AG10803 (cell line): ENCODE measurements at regions not wholly inside any gene's neighbourhood (a gene's known extent, or its start where the extent isn't known, plus 50 kb on each side); places are given as distances from the start of the nearest gene placed in this dataset.

Experiments
- DNase-seq: peaks from one replicate; pipeline ENCODE4 v3.0.0; 2010; ENCODE audit warnings: low read depth
- H3K4me3 ChIP-seq: 2 replicates; pipeline ENCODE4 v1.5.1; 2011; ENCODE audit warnings: mild to moderate bottlenecking, low read length, control low read depth
- CTCF ChIP-seq: conservative IDR thresholded peaks from 2 replicates; pipeline ENCODE4 v1.5.1; 2011; ENCODE audit warnings: mild to moderate bottlenecking, low read length, control low read depth, inconsistent platforms

DNA sequence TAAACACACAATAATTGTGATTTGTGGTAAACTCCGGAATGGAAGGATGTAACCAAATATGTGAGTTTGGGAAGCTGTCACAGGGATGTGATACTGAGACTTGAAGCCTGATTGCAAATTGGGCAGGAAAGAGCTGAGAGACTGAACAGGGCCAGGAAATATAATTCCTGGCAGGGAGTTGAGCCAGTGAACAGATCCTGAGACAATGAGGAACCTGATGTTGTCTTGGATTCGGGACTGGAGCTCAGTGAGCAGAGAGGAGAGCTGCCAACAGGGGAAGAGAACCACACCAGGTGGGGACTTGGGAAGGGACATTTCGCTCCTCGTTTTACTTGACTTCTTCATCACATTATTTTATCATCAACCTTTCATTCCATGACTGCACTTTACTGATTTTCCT is 386.0 kb downstream of the TLL1 start:
- no peak for TF ChIP-seq CTCF
- DNase-seq: no peak
- H3K4me3 ChIP-seq: no peak overlapping the region

- DNase-seq: no peak
- no peak overlapping the region for H3K4me3 ChIP-seq
- no peak for TF ChIP-seq CTCF
These were observed 401.2 kb downstream of the TLL1 start for GRCh38 chr4:166274136-166274761.

DNA sequence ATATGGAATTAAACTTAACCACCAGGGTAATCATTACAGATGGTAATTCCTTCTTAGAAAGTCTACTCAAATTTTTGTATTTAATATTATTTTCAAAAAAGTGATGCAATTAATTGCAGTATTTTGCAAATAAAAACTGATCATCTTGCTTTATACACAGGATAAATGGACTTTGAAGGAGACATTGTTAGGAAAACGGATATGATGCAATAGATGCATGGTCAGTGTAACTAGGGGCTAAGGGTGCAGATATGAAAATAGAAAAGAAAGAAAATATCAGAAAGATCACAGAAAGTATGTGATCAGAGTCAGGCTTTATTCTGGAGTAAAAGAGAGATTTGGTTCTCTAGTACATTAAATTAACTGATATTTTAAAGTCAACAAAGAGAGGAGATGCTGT is 401.7 kb downstream of the TLL1 start:
- TF ChIP-seq CTCF: no peak
- no peak overlapping the region for H3K4me3 ChIP-seq
- DNase-seq: no peak

- no peak overlapping the region for H3K4me3 ChIP-seq
- TF ChIP-seq CTCF: no peak
- DNase-seq: no peak
These were observed 404.4 kb downstream of the TLL1 start for GRCh38 chr4:166277401-166277800.

- DNase-seq: no peak
- no peak overlapping the region for H3K4me3 ChIP-seq
- no peak for TF ChIP-seq CTCF
These were observed 404.8 kb downstream of the TLL1 start for GRCh38 chr4:166277853-166278252.

DNA sequence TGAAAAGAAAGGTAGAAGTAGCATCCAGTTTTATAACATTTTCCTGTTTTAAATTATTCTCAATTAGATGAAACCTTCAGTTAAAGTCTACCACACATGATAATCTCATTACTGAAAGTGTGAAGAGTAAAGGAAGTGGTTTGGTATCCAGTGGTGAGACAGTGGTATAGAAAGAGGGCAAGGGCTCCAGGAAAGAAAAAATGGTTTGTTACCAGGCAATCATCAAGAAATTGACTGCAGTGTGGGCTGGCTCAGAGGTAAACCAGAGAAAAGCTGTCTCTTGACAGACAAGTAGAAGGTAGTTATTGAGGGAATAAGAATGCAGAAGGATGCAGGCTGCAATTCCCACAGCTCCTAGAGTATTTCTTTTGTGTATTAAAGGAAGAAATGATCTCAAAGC is 406.2 kb downstream of the TLL1 start:
- no peak overlapping the region for H3K4me3 ChIP-seq
- no peak for DNase-seq
- no peak for TF ChIP-seq CTCF

DNA sequence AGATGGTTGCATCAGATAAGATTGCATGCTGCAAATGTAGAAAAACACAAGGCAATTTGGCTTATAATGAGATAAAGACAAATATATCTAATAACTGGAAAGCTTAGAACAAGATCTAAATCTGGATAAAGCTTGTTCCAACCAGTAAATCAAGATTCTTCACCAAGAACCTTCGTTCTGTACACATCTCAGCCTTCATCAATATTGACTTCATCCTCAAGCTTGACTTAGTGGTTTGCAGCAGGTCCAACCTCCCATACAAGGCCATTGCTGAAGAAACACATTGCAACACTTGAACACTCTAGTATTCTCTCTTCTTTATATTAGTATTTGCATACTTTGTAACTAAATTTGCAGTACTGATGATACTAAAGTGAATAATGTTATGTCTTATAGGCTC is 407.6 kb downstream of the TLL1 start:
- no peak for TF ChIP-seq CTCF
- DNase-seq: no peak
- no peak overlapping the region for H3K4me3 ChIP-seq
